ENCODE measurements at regions not wholly inside any gene's neighbourhood (a gene's known extent, or its start where the extent isn't known, plus 50 kb on each side); places are given as distances from the start of the nearest gene placed in this dataset.

GRCh38 chr11:92762121-92762540, 207.3 kb upstream of the MTNR1B start:
- H3K4me3 ChIP-seq (ENCODE audit: low read length), result no peak overlapping the region
- H3K27ac ChIP-seq (ENCODE audit: low read depth, low read length), result no peak overlapping the region
- H3K4me1 ChIP-seq (ENCODE audit: insufficient read depth, low read length), result peaks cover 13% of the 10 kb centered on the region
- 95% methylated on average over 3 of the region's 3 CpGs for WGBS
- H3K9me3 ChIP-seq (ENCODE audit: insufficient read depth, low read depth, low read length), result no peaks in the 10 kb centered on the region
- H3K9ac ChIP-seq (ENCODE audit: low read depth, low read length), result no peak overlapping the region
- H3K27me3 ChIP-seq (ENCODE audit: insufficient read depth, low read length), result no peaks in the 10 kb centered on the region
- H3K36me3 ChIP-seq (ENCODE audit: insufficient read depth, low read length), result no peaks in the 10 kb centered on the region

DNA sequence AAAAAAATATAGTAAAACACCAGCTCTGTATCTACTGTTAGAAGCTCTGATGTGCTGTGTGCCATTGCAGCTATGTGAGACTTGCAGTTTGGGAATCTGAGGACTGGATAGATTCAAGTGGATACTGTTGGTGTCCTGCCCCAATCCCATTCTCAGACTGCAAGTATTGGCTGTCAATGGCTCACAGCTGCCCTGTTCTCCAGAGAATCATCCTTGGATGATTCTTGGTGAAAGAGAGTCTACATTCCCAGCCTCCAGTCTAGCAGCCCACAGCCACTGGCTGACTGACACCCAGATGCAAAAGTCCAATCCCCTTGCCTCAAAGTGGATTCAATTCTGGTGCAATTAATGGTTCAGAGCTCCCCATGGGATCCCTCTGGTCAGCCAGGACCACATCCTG, 206.1 kb upstream of the MTNR1B start:
- peaks cover 13% of the 10 kb centered on the region for H3K4me1 ChIP-seq (ENCODE audit: insufficient read depth, low read length)
- H3K36me3 ChIP-seq (ENCODE audit: insufficient read depth, low read length), result no peaks in the 10 kb centered on the region
- H3K4me3 ChIP-seq (ENCODE audit: low read length), result no peak overlapping the region
- no peak overlapping the region for H3K9ac ChIP-seq (ENCODE audit: low read depth, low read length)
- no peaks in the 10 kb centered on the region for H3K27me3 ChIP-seq (ENCODE audit: insufficient read depth, low read length)
- no peak overlapping the region for H3K27ac ChIP-seq (ENCODE audit: low read depth, low read length)
- H3K9me3 ChIP-seq (ENCODE audit: insufficient read depth, low read depth, low read length), result no peaks in the 10 kb centered on the region

- no peak overlapping the region for H3K27ac ChIP-seq (ENCODE audit: low read depth, low read length)
- no peaks in the 10 kb centered on the region for H3K36me3 ChIP-seq (ENCODE audit: insufficient read depth, low read length)
- no peak overlapping the region for H3K4me3 ChIP-seq (ENCODE audit: low read length)
- 88% methylated on average over 4 of the region's 4 CpGs for WGBS
- H3K9me3 ChIP-seq (ENCODE audit: insufficient read depth, low read depth, low read length), result no peaks in the 10 kb centered on the region
- no peak overlapping the region for H3K9ac ChIP-seq (ENCODE audit: low read depth, low read length)
- no peaks in the 10 kb centered on the region for H3K27me3 ChIP-seq (ENCODE audit: insufficient read depth, low read length)
- peaks cover 13% of the 10 kb centered on the region for H3K4me1 ChIP-seq (ENCODE audit: insufficient read depth, low read length)
Measured at GRCh38 chr11:92764128-92764527, 205.3 kb upstream of the MTNR1B start.

- Histone ChIP-seq H3K4me1 (ENCODE audit: insufficient read depth, low read length) (peaks cover 13% of the 10 kb centered on the region), H3K27ac (ENCODE audit: low read depth, low read length) (no peak overlapping the region), H3K9me3 (ENCODE audit: insufficient read depth, low read depth, low read length) (no peaks in the 10 kb centered on the region), H3K27me3 (ENCODE audit: insufficient read depth, low read length) (no peaks in the 10 kb centered on the region), H3K4me3 (ENCODE audit: low read length) (no peak overlapping the region), H3K9ac (ENCODE audit: low read depth, low read length) (no peak overlapping the region), H3K36me3 (ENCODE audit: insufficient read depth, low read length) (no peaks in the 10 kb centered on the region)
- WGBS, result 96% methylated on average over 8 of the region's 9 CpGs
Measured at GRCh38 chr11:92765082-92765840, 204.2 kb upstream of the MTNR1B start.

DNA sequence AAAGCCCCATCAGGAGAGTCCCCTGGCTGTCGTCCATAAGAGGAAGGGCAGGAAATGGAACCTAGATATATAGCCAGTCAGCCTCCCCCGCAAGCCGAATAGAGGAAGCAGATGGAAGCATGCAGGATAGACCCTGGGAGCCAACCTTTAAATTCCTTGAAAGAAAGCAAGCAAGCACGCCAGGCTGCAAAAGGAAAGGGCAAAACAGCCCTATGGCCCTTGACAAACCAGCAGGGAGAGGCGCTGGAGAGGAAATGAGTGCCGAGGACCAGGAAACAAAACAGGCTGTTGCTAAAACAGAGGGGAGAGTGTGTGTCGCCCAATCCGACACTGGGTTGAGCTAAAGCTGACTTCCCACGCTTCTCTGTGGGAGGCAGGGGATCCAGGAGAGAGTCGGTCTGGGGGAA, 203.5 kb upstream of the MTNR1B start:
- WGBS, result 49% methylated on average over 10 of the region's 10 CpGs
- Histone ChIP-seq H3K9me3 (ENCODE audit: insufficient read depth, low read depth, low read length) (no peaks in the 10 kb centered on the region), H3K4me3 (ENCODE audit: low read length) (0 out of 2 replicates have a peak overlapping the region, but pooled peaks have one; percentile 11), H3K4me1 (ENCODE audit: insufficient read depth, low read length) (peaks cover 13% of the 10 kb centered on the region), H3K9ac (ENCODE audit: low read depth, low read length) (no peak overlapping the region), H3K27ac (ENCODE audit: low read depth, low read length) (0 out of 2 replicates have a peak overlapping the region, but pooled peaks have one; percentile 34), H3K36me3 (ENCODE audit: insufficient read depth, low read length) (no peaks in the 10 kb centered on the region), H3K27me3 (ENCODE audit: insufficient read depth, low read length) (no peaks in the 10 kb centered on the region)

DNA sequence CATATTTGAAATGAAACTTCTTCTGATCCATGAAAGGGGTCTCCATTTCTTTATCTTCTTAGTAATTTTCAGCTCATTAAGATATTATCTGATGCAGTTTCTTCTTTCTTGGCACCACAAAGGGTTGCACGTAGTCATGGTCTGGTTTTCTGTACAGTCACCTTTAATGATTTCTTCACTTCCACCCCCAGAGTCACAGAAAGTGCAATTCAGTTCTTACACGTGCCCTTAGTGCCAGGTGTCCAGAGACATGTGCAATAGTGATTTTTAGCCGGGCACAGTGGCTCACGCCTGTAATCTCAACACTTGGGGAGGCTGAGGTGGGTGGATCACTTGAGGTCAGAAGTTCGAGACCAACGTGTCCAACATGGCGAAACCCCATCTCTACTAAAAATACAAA, 202.8 kb upstream of the MTNR1B start:
- H3K36me3 ChIP-seq (ENCODE audit: insufficient read depth, low read length), result no peaks in the 10 kb centered on the region
- peaks cover 13% of the 10 kb centered on the region for H3K4me1 ChIP-seq (ENCODE audit: insufficient read depth, low read length)
- WGBS, result 95% methylated on average over 4 of the region's 7 CpGs
- H3K27ac ChIP-seq (ENCODE audit: low read depth, low read length), result no peak overlapping the region
- no peaks in the 10 kb centered on the region for H3K9me3 ChIP-seq (ENCODE audit: insufficient read depth, low read depth, low read length)
- H3K9ac ChIP-seq (ENCODE audit: low read depth, low read length), result no peak overlapping the region
- no peaks in the 10 kb centered on the region for H3K27me3 ChIP-seq (ENCODE audit: insufficient read depth, low read length)
- no peak overlapping the region for H3K4me3 ChIP-seq (ENCODE audit: low read length)

GRCh38 chr11:92767416-92767815, 202.0 kb upstream of the MTNR1B start:
- Histone ChIP-seq H3K27me3 (ENCODE audit: insufficient read depth, low read length) (no peaks in the 10 kb centered on the region), H3K9ac (ENCODE audit: low read depth, low read length) (no peak overlapping the region), H3K27ac (ENCODE audit: low read depth, low read length) (no peak overlapping the region), H3K36me3 (ENCODE audit: insufficient read depth, low read length) (no peaks in the 10 kb centered on the region), H3K4me3 (ENCODE audit: low read length) (no peak overlapping the region), H3K4me1 (ENCODE audit: insufficient read depth, low read length) (peaks cover 13% of the 10 kb centered on the region), H3K9me3 (ENCODE audit: insufficient read depth, low read depth, low read length) (no peaks in the 10 kb centered on the region)
- WGBS, result 92% methylated on average over 1 of the region's 1 CpG

- peaks cover 13% of the 10 kb centered on the region for H3K4me1 ChIP-seq (ENCODE audit: insufficient read depth, low read length)
- H3K9me3 ChIP-seq (ENCODE audit: insufficient read depth, low read depth, low read length), result no peaks in the 10 kb centered on the region
- H3K27ac ChIP-seq (ENCODE audit: low read depth, low read length), result no peak overlapping the region
- no peak overlapping the region for H3K4me3 ChIP-seq (ENCODE audit: low read length)
- H3K36me3 ChIP-seq (ENCODE audit: insufficient read depth, low read length), result no peaks in the 10 kb centered on the region
- H3K27me3 ChIP-seq (ENCODE audit: insufficient read depth, low read length), result no peaks in the 10 kb centered on the region
- WGBS, result 93% methylated on average over 5 of the region's 5 CpGs
- H3K9ac ChIP-seq (ENCODE audit: low read depth, low read length), result no peak overlapping the region
Measured at GRCh38 chr11:92768121-92768840, 201.2 kb upstream of the MTNR1B start.

- Histone ChIP-seq H3K27ac (ENCODE audit: low read depth, low read length) (no peak overlapping the region), H3K9me3 (ENCODE audit: insufficient read depth, low read depth, low read length) (no peaks in the 10 kb centered on the region), H3K4me1 (ENCODE audit: insufficient read depth, low read length) (peaks cover 13% of the 10 kb centered on the region), H3K36me3 (ENCODE audit: insufficient read depth, low read length) (no peaks in the 10 kb centered on the region), H3K4me3 (ENCODE audit: low read length) (no peak overlapping the region), H3K9ac (ENCODE audit: low read depth, low read length) (no peak overlapping the region), H3K27me3 (ENCODE audit: insufficient read depth, low read length) (no peaks in the 10 kb centered on the region)
- 86% methylated on average over 2 of the region's 2 CpGs for WGBS
Measured at GRCh38 chr11:92769112-92769511, 200.3 kb upstream of the MTNR1B start.

DNA sequence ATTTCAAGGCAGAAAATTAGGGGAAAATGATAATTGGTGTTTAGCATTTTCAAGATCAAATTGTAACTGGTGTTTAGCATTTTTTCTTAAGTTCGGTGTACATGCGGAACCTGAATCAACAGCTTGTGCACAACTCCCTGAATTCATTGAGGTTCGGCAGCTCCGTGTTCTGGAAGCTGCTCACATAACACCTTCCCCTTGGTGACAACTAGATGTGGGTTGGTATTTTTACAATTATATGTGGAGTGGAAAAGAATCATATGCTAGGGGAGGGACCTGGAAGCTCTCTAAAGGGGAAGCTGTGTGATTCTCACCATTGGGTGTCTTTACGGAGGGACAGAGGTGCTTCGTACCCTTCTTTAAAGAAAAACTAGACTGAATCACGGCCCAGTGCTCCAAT, 199.0 kb upstream of the MTNR1B start:
- H3K27me3 ChIP-seq (ENCODE audit: insufficient read depth, low read length), result no peaks in the 10 kb centered on the region
- H3K36me3 ChIP-seq (ENCODE audit: insufficient read depth, low read length), result no peaks in the 10 kb centered on the region
- H3K4me1 ChIP-seq (ENCODE audit: insufficient read depth, low read length), result peaks cover 11% of the 10 kb centered on the region
- H3K4me3 ChIP-seq (ENCODE audit: low read length), result no peak overlapping the region
- 95% methylated on average over 7 of the region's 7 CpGs for WGBS
- H3K9me3 ChIP-seq (ENCODE audit: insufficient read depth, low read depth, low read length), result no peaks in the 10 kb centered on the region
- no peak overlapping the region for H3K9ac ChIP-seq (ENCODE audit: low read depth, low read length)
- no peak overlapping the region for H3K27ac ChIP-seq (ENCODE audit: low read depth, low read length)

DNA sequence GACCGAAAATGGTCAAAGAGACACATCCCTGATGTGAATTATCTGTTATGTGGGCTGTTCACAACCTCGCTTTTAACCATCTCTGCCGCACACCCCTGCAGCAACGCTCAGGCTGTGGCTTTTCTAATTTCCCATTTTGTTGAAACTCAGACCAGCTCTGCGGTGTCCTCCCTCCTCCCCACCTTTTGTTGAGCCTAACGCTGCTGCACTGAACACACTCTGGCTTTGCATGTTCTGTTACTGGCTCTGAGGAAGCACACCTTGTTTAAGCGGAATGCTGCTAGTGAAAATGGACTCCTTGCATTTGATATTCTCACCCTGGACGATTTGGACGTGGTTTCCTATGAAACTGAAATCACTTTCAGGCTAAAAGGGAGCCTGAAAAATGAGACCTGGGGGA, 198.5 kb upstream of the MTNR1B start:
- Histone ChIP-seq H3K9me3 (ENCODE audit: insufficient read depth, low read depth, low read length) (no peaks in the 10 kb centered on the region), H3K4me1 (ENCODE audit: insufficient read depth, low read length) (peaks cover 5% of the 10 kb centered on the region), H3K4me3 (ENCODE audit: low read length) (no peak overlapping the region), H3K9ac (ENCODE audit: low read depth, low read length) (no peak overlapping the region), H3K27me3 (ENCODE audit: insufficient read depth, low read length) (no peaks in the 10 kb centered on the region), H3K36me3 (ENCODE audit: insufficient read depth, low read length) (no peaks in the 10 kb centered on the region), H3K27ac (ENCODE audit: low read depth, low read length) (no peak overlapping the region)
- 92% methylated on average over 9 of the region's 9 CpGs for WGBS

Measured in HUES64 (cell line).